Kidney (tissue), 13 donors: ENCODE measurements at regions not wholly inside any gene's neighbourhood (a gene's known extent, or its start where the extent isn't known, plus 50 kb on each side); places are given as distances from the start of the nearest gene placed in this dataset.

ENCODE experiments used
- DNase-seq, 5 donors: peaks; one replicate each; pipeline ENCODE4 v3.0.0-alpha.2; 2013 to 2020
- FAIRE-seq: peaks from 2 replicates; lab custom pipeline; 2012; peaks lifted over from hg19 to GRCh38; lab: Jason Lieb, UNC
- H3K27ac ChIP-seq, 2 donors: one replicate each; pipeline ENCODE4 v1.7.0; 2013; ENCODE audit warnings: low read depth in 2 of 2, low read length in 2 of 2, inconsistent platforms in 1 of 2
- H3K27me3 ChIP-seq: one replicate; pipeline ENCODE4 v1.7.1; 2013; ENCODE audit warnings: low read length, inconsistent platforms; ENCODE audit not compliant: control insufficient read depth, insufficient read depth
- H3K36me3 ChIP-seq, 3 donors: one replicate each; pipeline versions ENCODE4 v1.7.0 to v1.7.1; 2013; ENCODE audit warnings: low read length in 3 of 3, control low read depth in 1 of 3, inconsistent platforms in 1 of 3; ENCODE audit not compliant: insufficient read depth in 3 of 3, control insufficient read depth in 2 of 3
- H3K4me1 ChIP-seq, 3 donors: one replicate each; pipeline versions ENCODE4 v1.7.0 to v1.7.1; 2013; ENCODE audit warnings: low read length in 3 of 3, inconsistent platforms in 1 of 3, low read depth in 1 of 3; ENCODE audit not compliant: control insufficient read depth in 2 of 3, insufficient read depth in 2 of 3
- H3K4me3 ChIP-seq, 3 donors: one replicate each; pipeline versions ENCODE4 v1.7.0 to v1.8.1; 2013; ENCODE audit warnings: low read length in 3 of 3, control low read depth in 1 of 3, inconsistent platforms in 1 of 3
- H3K9ac ChIP-seq, 3 donors: one replicate each; pipeline versions ENCODE4 v1.7.0 to v1.7.1; 2013; ENCODE audit warnings: low read length in 3 of 3, control low read depth in 1 of 3, inconsistent platforms in 1 of 3
- H3K9me3 ChIP-seq, 3 donors: one replicate each; pipeline versions ENCODE4 v1.7.0 to v1.7.1; 2013; ENCODE audit warnings: low read length in 3 of 3, control low read depth in 1 of 3, inconsistent platforms in 1 of 3; ENCODE audit not compliant: control insufficient read depth in 2 of 3, insufficient read depth in 1 of 3
- intact Hi-C: fragments of 100-400 bp; cut with DNase I; formaldehyde crosslinking; loops from one replicate; pipeline ENCODE4 v1.11.1; 2022
- TF ChIP-seq, protein P1 (sequence below): IDR thresholded peaks from 3 replicates; pipeline ENCODE4 v1.5.1; 2012; ENCODE audit warnings: mild to moderate bottlenecking, moderate library complexity, borderline replicate concordance; ENCODE audit not compliant: insufficient read depth; ENCODE audit errors: extremely low read depth
- donor health status: control.
- donor health status: control.
- donor health status: control.
- donor health status: control.
- donor health status: control.
- donor health status: DM: yes; HTN: yes; CAD: no.
- donor health status: Normal renal cell carcinoma (clear cell type).

DNA sequence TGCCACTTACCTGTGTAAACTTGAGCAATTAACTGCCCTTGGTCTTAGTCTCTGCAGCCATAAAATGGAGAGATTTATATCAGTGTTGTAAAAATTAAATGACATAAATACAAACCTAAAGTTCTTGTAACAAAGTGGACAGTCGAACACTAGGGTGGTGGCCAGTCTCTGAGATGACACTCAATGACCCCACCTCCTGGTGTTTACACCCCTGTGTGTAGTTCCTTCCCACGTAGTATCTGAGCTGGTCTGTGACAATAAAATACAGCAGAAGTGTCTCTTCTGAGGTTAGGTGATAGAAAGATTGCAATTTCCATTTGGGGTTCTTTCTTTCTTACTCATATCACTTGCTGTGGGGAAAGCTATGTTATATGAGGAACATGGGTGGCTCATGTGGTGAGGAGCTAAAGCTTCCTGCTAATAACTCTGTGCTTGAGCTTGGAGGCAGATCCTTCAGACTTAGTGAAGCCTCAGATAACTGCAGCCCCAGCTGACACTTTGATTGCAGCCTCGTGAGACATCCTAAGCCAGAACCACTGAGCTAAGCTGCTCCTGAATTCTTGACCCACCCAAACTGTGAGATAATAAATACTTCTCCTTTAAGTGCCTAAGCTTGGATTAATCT, 173.4 kb upstream of the CHD1 start:
- Histone ChIP-seq H3K4me1 (no peaks in the 10 kb centered on the region), H3K36me3 (no peaks in the 10 kb centered on the region), H3K9ac (no peak overlapping the region), H3K4me3 (no peak overlapping the region), H3K9me3 (no peaks in the 10 kb centered on the region), H3K27me3 (no peaks in the 10 kb centered on the region), H3K27ac (no peak overlapping the region)
- FAIRE-seq (no peak), DNase-seq (no peak)
- intact Hi-C loops = no loop called here
- TF ChIP-seq, protein P1, sequence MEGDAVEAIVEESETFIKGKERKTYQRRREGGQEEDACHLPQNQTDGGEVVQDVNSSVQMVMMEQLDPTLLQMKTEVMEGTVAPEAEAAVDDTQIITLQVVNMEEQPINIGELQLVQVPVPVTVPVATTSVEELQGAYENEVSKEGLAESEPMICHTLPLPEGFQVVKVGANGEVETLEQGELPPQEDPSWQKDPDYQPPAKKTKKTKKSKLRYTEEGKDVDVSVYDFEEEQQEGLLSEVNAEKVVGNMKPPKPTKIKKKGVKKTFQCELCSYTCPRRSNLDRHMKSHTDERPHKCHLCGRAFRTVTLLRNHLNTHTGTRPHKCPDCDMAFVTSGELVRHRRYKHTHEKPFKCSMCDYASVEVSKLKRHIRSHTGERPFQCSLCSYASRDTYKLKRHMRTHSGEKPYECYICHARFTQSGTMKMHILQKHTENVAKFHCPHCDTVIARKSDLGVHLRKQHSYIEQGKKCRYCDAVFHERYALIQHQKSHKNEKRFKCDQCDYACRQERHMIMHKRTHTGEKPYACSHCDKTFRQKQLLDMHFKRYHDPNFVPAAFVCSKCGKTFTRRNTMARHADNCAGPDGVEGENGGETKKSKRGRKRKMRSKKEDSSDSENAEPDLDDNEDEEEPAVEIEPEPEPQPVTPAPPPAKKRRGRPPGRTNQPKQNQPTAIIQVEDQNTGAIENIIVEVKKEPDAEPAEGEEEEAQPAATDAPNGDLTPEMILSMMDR = no peak

DNA sequence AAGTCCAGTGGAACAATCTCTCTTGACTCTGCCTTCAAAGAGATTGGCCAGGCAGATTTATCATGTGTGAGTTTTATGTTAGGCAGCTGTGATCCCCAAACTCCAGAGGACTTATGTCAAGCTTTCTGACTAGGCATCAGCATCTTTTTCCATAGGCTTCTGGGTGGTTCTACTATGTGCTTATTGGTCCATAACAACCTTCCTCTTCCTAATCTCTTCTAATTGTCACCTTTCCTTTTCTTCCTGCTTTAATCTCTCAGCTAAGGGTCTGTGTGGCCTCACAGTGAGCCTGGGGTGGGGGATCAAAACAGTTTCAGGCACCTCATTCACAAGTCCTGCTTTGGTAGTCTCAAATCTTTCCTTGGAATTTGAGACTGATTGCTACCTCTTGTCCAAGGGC, 170.9 kb upstream of the CHD1 start:
- H3K36me3 ChIP-seq = no peaks in the 10 kb centered on the region
- H3K4me1 ChIP-seq = no peaks in the 10 kb centered on the region
- H3K27me3 ChIP-seq = no peaks in the 10 kb centered on the region
- no peak overlapping the region for H3K4me3 ChIP-seq
- TF ChIP-seq, protein P1 = no peak
- H3K9me3 ChIP-seq = no peaks in the 10 kb centered on the region
- no peak overlapping the region for H3K27ac ChIP-seq
- intact Hi-C loops = no loop called here
- DNase-seq = no peak
- H3K9ac ChIP-seq = no peak overlapping the region
- no peak for FAIRE-seq

DNA sequence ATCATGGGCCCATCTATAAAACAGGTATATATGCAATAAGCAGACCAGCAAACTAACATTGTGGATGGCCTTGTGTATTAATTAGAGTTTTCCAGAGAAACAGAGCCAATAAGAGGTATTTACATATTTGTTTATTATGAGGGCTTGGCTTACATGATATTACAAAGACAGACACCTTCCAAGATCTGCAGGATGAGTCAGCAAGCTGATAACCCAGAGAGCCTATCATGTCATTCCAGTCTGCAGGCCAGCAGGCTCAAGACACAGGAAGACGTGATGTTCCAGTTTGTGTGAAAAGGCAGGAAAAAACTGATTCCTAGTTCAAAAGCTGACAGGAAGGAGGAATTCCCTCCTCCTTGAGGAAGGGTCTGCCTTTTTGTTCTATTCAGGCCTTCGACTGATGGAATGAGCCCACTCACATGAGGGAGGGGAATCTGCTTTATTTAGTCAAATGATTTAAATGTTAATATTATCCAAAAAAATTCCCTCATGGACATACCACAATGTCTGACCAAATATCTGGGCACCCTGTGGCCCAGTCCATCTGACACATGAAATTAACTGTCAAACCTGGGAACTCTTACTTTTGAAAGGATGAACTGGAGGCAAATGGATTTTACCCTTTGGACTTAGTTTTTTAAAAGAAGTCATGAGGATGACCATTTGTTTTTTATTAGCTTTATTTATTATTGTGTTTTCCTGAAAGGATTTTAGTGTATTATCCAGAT, 161.2 kb upstream of the CHD1 start:
- intact Hi-C loops = no loop called here
- H3K4me3 ChIP-seq = no peak overlapping the region
- DNase-seq (no peak), FAIRE-seq (no peak)
- TF ChIP-seq, protein P1 = no peak
- H3K27me3 ChIP-seq = no peaks in the 10 kb centered on the region
- H3K36me3 ChIP-seq = no peaks in the 10 kb centered on the region
- H3K9me3 ChIP-seq = no peaks in the 10 kb centered on the region
- no peak overlapping the region for H3K9ac ChIP-seq
- H3K4me1 ChIP-seq = no peaks in the 10 kb centered on the region
- no peak overlapping the region for H3K27ac ChIP-seq
